ENCODE measurements at regions not wholly inside any gene's neighbourhood (a gene's known extent, or its start where the extent isn't known, plus 50 kb on each side); places are given as distances from the start of the nearest gene placed in this dataset.

DNA sequence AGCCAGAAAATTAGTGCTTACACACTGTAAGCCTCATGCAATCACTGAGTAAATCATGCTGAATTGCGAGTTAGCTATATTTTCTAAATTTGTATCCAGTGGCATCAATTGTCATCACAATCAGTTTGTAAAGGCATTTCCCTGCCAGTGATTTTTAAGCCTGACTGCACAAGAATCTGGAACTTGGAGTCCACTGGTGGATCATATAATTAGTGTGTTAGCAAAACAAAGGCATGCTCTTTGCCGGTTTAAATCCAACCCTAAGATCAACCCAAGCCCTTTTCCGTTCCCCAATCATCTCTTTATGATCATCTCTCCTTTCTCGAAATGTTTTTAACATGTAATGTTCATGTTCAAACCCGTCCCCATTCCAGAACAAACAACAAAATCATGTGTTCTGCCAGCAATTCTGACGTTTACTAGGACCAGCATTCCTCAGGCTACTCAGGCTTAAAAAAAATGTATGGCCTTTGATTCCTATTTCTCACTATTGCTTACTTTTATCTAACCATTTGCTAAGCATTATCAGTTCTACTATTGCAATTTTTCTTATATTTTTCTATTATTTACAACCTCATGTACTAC is 649.2 kb downstream of the SORCS1 start:
- Histone ChIP-seq H3K56ac (replicated peaks; ENCODE audit: insufficient read length, low read depth, low read length) (no peak overlapping the region), H2BK120ac (replicated peaks; ENCODE audit: low read depth, low read length) (no peak overlapping the region), H3K4me1 (replicated peaks in 1 of 4; ENCODE audit: control insufficient read depth in 3 of 4, insufficient read depth in 4 of 4, low read length in 3 of 4) (no peaks in the 10 kb centered on the region), H3K4me2 (ENCODE audit: insufficient read depth in 1 of 2, low read depth in 2 of 2, low read length in 2 of 2) (no peak overlapping the region), H3K9me3 (ENCODE audit: insufficient read depth in 2 of 2, low read depth in 1 of 2, low read length in 1 of 2) (no peaks in the 10 kb centered on the region), H4K91ac (replicated peaks; ENCODE audit: insufficient read length, low read length) (no peak overlapping the region), H3K18ac (ENCODE audit: extremely low read depth, low read length) (no peak overlapping the region), H3K23me2 (ENCODE audit: low read depth, low read length) (no peaks in the 10 kb centered on the region), H3K4ac (replicated peaks; ENCODE audit: insufficient read length, low read depth, low read length) (no peak overlapping the region), H3K79me1 (ENCODE audit: low read depth, low read length) (no peaks in the 10 kb centered on the region), H2BK20ac (ENCODE audit: low read length) (no peak overlapping the region), H3K27me3 (replicated peaks in 1 of 4; ENCODE audit: control insufficient read depth in 3 of 4, extremely low read depth in 1 of 4, insufficient read depth in 3 of 4, low read length in 3 of 4) (no peaks in the 10 kb centered on the region), H3K9ac (replicated peaks in 1 of 4; ENCODE audit: extremely low read depth in 1 of 4, low read depth in 3 of 4, low read length in 3 of 4) (no peak overlapping the region), H3K36me3 (ENCODE audit: control insufficient read depth in 2 of 4, insufficient read depth in 4 of 4, low read length in 3 of 4) (no peaks in the 10 kb centered on the region), H2BK15ac (ENCODE audit: low read length) (no peak overlapping the region), H3K4me3 (ENCODE audit: extremely low read depth in 1 of 4, insufficient read depth in 2 of 4, low read depth in 3 of 4, low read length in 4 of 4) (no peak overlapping the region), H3K14ac (ENCODE audit: insufficient read length) (no peak overlapping the region), H2BK12ac (ENCODE audit: low read depth, low read length) (no peak overlapping the region), H2AK5ac (ENCODE audit: low read depth, low read length) (no peak overlapping the region), H2AFZ (ENCODE audit: low read length) (no peak overlapping the region), H3K27ac (ENCODE audit: low read depth, low read length) (no peak overlapping the region), H3K79me2 (ENCODE audit: control insufficient read depth in 1 of 2, insufficient read depth in 2 of 2, low read length in 2 of 2) (no peaks in the 10 kb centered on the region), H4K8ac (ENCODE audit: extremely low read depth, insufficient read depth, low read length) (no peak overlapping the region), H4K5ac (ENCODE audit: insufficient read length, low read depth, low read length) (no peak overlapping the region), H3K23ac (ENCODE audit: insufficient read length) (no peak overlapping the region), H2BK5ac (ENCODE audit: low read depth, low read length) (no peak overlapping the region), H4K20me1 (replicated peaks in 1 of 2; ENCODE audit: control insufficient read depth in 1 of 2, insufficient read depth in 2 of 2, low read length in 2 of 2) (no peaks in the 10 kb centered on the region)
- DNase-seq (ENCODE audit: low read depth in 1 of 2, low spot score in 2 of 2), result no peak
- ChIA-PET CTCF (ENCODE audit: partially characterized antibody) (interaction anchor here (1.1 kb wide), 1 partner anchor 10 kb away, joined by 3 read pairs; no protein-coding TSS in a partner anchor), POLR2A (ENCODE audit: partially characterized antibody) (no interaction called here)
- no peak for FAIRE-seq
- WGBS, 2 experiments (ENCODE audit: extremely low coverage in 1 of 2, insufficient coverage in 1 of 2, insufficient read length in 1 of 2, insufficient replicate concordance in 2 of 2, low coverage in 1 of 2, low lambda C conversion rate in 2 of 2, missing lambda C conversion rate in 1 of 2), result 80% methylated on average over 6 of the region's 6 CpGs; no CpG with 5 or more reads in 1 of the 2 experiments
- TF ChIP-seq KDM4A (IDR thresholded peaks at IDR 0.05; ENCODE audit: low read depth, low read length, severe bottlenecking), result no peak
